ENCODE measurements at regions not wholly inside any gene's neighbourhood (a gene's known extent, or its start where the extent isn't known, plus 50 kb on each side); places are given as distances from the start of the nearest gene placed in this dataset.

- no peak for TF ChIP-seq CTCF (IDR thresholded peaks at IDR 0.05)
- TF ChIP-seq POLR2A (IDR thresholded peaks at IDR 0.05) = no peak
Measured at GRCh38 chr3:6471744-6472143, 389.2 kb upstream of the GRM7 start.
